ENCODE measurements at regions not wholly inside any gene's neighbourhood (a gene's known extent, or its start where the extent isn't known, plus 50 kb on each side); places are given as distances from the start of the nearest gene placed in this dataset.
"Not testable (repeated sequence)": the region's sequence is repeated elsewhere in the genome, so short reads cannot be mapped to it uniquely, and the experiment has no call there.

- peaks cover 36% of the 10 kb centered on the region for H3K9me3 Mint-ChIP-seq
- H2AFZ ChIP-seq; H3K4me1 Mint-ChIP-seq; H3K4me3 ChIP-seq; H3K4me3 Mint-ChIP-seq; H3K79me2 ChIP-seq (replicated peaks; ENCODE audit: insufficient read depth); H3K27ac Mint-ChIP-seq; ATAC-seq; H3K27me3 ChIP-seq (ENCODE audit: insufficient read depth); H3K9me2 ChIP-seq (ENCODE audit: insufficient read depth); H3K27ac ChIP-seq (ENCODE audit: low read depth); H3K36me3 ChIP-seq (ENCODE audit: insufficient read depth); H3F3A ChIP-seq (replicated peaks; ENCODE audit: low read depth); H3K4me1 ChIP-seq (ENCODE audit: insufficient read depth); DNase-seq (ENCODE audit: low spot score); H4K20me1 ChIP-seq (replicated peaks; ENCODE audit: insufficient read depth); H3K4me2 ChIP-seq: not testable (repeated sequence)
- H3K27me3 Mint-ChIP-seq (ENCODE audit: insufficient read depth, low read depth, poor library complexity): peaks cover 10% of the 10 kb centered on the region
- H3K36me3 Mint-ChIP-seq (ENCODE audit: low read depth): peaks cover 33% of the 10 kb centered on the region
- peak; percentile 16 to 64; a peak in 3 of 4 replicates for TF ChIP-seq CTCF (conservative IDR thresholded peaks at IDR 0.05; ENCODE audit: low read depth in 2 of 2)
Observed at GRCh38 chr11:71734368-71734767, 98.6 kb upstream of the DEFB108B start.

DNA sequence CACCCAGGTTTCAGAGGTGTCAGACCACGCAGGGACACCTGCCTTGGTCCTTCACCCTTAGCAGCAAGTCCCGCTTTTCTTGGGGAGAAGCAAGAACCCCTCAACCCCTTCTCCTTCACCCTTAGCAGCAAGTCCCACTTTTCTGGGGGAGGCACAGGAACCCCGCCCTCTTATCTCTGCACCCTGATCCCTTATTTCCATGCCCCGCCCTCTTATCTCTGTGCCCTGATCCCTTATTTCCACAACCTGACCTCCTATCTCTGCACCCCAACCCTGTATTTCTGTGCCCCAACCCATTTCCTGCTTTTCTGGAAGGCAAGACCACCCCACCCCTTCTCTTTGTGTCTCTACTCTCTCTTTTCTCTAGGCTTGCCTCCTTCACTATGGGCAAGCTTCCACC is 94.7 kb upstream of the DEFB108B start:
- not testable (repeated sequence) for H3K4me3 ChIP-seq; H3K4me1 Mint-ChIP-seq; ATAC-seq; H3K36me3 ChIP-seq (ENCODE audit: insufficient read depth); H3K4me1 ChIP-seq (ENCODE audit: insufficient read depth); H3K27me3 ChIP-seq (ENCODE audit: insufficient read depth); H2AFZ ChIP-seq; H3K4me3 Mint-ChIP-seq; DNase-seq (ENCODE audit: low spot score); H4K20me1 ChIP-seq (replicated peaks; ENCODE audit: insufficient read depth); H3K4me2 ChIP-seq; H3F3A ChIP-seq (replicated peaks; ENCODE audit: low read depth); H3K9me2 ChIP-seq (ENCODE audit: insufficient read depth); H3K27ac ChIP-seq (ENCODE audit: low read depth); H3K27ac Mint-ChIP-seq; H3K79me2 ChIP-seq (replicated peaks; ENCODE audit: insufficient read depth)
- Mint-ChIP-seq H3K9me3 (peaks cover 51% of the 10 kb centered on the region), H3K27me3 (ENCODE audit: insufficient read depth, low read depth, poor library complexity) (peaks cover 12% of the 10 kb centered on the region), H3K36me3 (ENCODE audit: low read depth) (peaks cover 48% of the 10 kb centered on the region)

GRCh38 chr11:71743385-71743784 is 89.6 kb upstream of the DEFB108B start:
- not testable (repeated sequence) for H3K36me3 ChIP-seq (ENCODE audit: insufficient read depth); H3K4me2 ChIP-seq; H2AFZ ChIP-seq; H3K27ac ChIP-seq (ENCODE audit: low read depth); H3F3A ChIP-seq (replicated peaks; ENCODE audit: low read depth); H4K20me1 ChIP-seq (replicated peaks; ENCODE audit: insufficient read depth); H3K4me3 ChIP-seq; H3K27me3 Mint-ChIP-seq (ENCODE audit: insufficient read depth, low read depth, poor library complexity); DNase-seq (ENCODE audit: low spot score); ATAC-seq; H3K4me1 ChIP-seq (ENCODE audit: insufficient read depth); H3K27ac Mint-ChIP-seq; H3K79me2 ChIP-seq (replicated peaks; ENCODE audit: insufficient read depth); H3K9me2 ChIP-seq (ENCODE audit: insufficient read depth); H3K4me1 Mint-ChIP-seq; H3K27me3 ChIP-seq (ENCODE audit: insufficient read depth); H3K4me3 Mint-ChIP-seq
- peaks cover 24% of the 10 kb centered on the region for H3K9me3 Mint-ChIP-seq
- H3K36me3 Mint-ChIP-seq (ENCODE audit: low read depth): peaks cover 24% of the 10 kb centered on the region

GRCh38 chr11:71745656-71746055 is 87.3 kb upstream of the DEFB108B start:
- not testable (repeated sequence) for H3K79me2 ChIP-seq (replicated peaks; ENCODE audit: insufficient read depth); H3K27ac Mint-ChIP-seq; H4K20me1 ChIP-seq (replicated peaks; ENCODE audit: insufficient read depth); H3K36me3 Mint-ChIP-seq (ENCODE audit: low read depth); H3F3A ChIP-seq (replicated peaks; ENCODE audit: low read depth); H2AFZ ChIP-seq; H3K4me2 ChIP-seq; H3K27me3 ChIP-seq (ENCODE audit: insufficient read depth); DNase-seq (ENCODE audit: low spot score); H3K27ac ChIP-seq (ENCODE audit: low read depth); H3K27me3 Mint-ChIP-seq (ENCODE audit: insufficient read depth, low read depth, poor library complexity); H3K4me3 ChIP-seq; H3K4me3 Mint-ChIP-seq; H3K9me2 ChIP-seq (ENCODE audit: insufficient read depth); ATAC-seq; H3K9me3 Mint-ChIP-seq; H3K36me3 ChIP-seq (ENCODE audit: insufficient read depth); H3K4me1 ChIP-seq (ENCODE audit: insufficient read depth)
- peaks cover 17% of the 10 kb centered on the region for H3K4me1 Mint-ChIP-seq

Measured in GM23338 (cell line).